GM12864 (cell line): ENCODE measurements at regions not wholly inside any gene's neighbourhood (a gene's known extent, or its start where the extent isn't known, plus 50 kb on each side); places are given as distances from the start of the nearest gene placed in this dataset.

Source experiments
- DNase-seq: peaks from one replicate; pipeline ENCODE4 v3.0.0-alpha.2; 2011; ENCODE audit warnings: low read depth
- H3K4me3 ChIP-seq: 2 replicates; pipeline ENCODE4 v1.5.1; 2011; ENCODE audit warnings: mild to moderate bottlenecking, low read depth, low read length, control low read depth
- TF ChIP-seq, protein P1 (sequence below): IDR thresholded peaks from 2 replicates; pipeline ENCODE4 v1.5.1; 2011; ENCODE audit warnings: low read depth, mild to moderate bottlenecking, moderate library complexity, low read length, control low read depth, inconsistent platforms; ENCODE audit errors: missing control alignments

DNA sequence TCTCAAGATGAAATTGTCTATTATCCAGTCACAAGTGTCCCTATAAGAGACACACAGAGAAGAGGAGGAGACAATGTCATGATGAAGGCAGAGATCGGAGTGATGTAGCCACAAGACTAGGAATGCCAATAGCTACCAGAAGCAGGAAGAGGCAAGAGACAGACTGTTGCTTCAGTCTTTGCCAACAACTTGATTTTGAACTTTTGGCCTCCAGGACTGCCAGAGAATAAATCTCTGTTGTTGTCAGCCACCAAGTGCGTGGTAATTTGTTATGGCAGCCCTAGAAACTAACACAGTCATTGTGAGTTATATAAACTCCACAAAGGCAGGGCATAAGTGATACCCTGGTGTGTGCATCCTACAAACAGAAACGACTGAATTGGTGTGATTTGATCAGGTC, 517.0 kb downstream of the BTBD3 start:
- DNase-seq: no peak
- no peak overlapping the region for H3K4me3 ChIP-seq
- TF ChIP-seq, protein P1, sequence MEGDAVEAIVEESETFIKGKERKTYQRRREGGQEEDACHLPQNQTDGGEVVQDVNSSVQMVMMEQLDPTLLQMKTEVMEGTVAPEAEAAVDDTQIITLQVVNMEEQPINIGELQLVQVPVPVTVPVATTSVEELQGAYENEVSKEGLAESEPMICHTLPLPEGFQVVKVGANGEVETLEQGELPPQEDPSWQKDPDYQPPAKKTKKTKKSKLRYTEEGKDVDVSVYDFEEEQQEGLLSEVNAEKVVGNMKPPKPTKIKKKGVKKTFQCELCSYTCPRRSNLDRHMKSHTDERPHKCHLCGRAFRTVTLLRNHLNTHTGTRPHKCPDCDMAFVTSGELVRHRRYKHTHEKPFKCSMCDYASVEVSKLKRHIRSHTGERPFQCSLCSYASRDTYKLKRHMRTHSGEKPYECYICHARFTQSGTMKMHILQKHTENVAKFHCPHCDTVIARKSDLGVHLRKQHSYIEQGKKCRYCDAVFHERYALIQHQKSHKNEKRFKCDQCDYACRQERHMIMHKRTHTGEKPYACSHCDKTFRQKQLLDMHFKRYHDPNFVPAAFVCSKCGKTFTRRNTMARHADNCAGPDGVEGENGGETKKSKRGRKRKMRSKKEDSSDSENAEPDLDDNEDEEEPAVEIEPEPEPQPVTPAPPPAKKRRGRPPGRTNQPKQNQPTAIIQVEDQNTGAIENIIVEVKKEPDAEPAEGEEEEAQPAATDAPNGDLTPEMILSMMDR: no peak

DNA sequence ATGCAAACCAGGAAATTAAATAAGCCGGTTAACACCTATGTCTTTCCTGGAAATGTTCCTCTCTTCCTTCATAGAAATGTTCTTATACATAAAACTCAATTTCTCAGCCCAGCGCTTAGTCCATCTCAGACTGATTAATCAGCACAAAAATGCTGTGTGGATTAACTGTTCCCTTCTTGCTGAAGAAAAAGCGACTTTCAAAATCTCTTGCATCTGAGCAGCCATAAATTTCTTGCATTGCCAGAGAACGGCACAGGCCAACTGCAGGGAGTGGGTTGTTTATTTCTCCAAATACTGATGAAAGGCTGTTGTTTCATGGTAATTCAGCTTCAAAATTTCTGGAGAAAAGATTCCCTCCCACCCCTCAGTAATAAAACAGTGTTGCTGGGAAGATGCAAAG, 517.6 kb downstream of the BTBD3 start:
- TF ChIP-seq, protein P1: no peak
- DNase-seq: no peak
- H3K4me3 ChIP-seq: no peak overlapping the region

DNA sequence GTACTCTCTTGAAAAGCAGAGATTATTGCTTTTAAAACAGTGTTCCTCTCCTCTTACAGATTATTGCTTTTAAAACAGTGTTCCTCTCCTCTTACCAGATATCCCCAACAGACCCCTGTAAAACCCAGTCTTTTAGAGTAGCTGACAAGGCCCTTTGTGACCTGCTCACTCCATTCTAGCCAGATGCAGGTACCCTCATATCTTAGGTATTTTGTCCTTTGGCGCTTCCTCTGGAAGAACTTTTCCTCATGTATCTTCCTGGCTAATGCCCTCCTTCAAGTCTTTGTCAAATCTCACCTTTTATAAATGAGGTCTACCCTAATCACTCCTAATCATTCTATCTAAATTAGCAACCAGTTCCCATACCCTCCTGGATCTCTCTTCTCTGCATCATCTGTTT, 536.0 kb downstream of the BTBD3 start:
- no peak overlapping the region for H3K4me3 ChIP-seq
- TF ChIP-seq, protein P1: no peak

DNA sequence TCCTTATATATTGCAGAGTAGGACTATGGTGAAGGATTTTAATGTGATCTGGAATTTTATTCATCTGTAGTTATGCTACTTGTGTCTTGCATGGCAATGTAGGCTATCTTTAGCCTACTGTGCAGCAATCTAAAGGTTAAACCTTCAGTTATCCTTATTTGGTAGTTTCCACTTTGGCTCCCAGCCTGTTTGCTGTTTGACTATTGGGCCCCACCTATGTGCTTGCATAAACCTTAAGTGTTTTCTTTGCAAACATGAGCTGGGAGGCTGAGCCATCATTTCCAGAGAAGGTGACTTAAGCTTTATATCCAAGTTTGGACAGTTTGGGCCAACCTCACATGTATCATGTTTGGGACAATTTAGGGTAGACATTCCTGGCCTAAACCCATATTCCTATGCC, 537.5 kb downstream of the BTBD3 start:
- TF ChIP-seq, protein P1: no peak
- DNase-seq: no peak
- H3K4me3 ChIP-seq: no peak overlapping the region

More for the DNA sequence above, 536.0 kb downstream of the BTBD3 start:
- DNase-seq: no peak

DNA sequence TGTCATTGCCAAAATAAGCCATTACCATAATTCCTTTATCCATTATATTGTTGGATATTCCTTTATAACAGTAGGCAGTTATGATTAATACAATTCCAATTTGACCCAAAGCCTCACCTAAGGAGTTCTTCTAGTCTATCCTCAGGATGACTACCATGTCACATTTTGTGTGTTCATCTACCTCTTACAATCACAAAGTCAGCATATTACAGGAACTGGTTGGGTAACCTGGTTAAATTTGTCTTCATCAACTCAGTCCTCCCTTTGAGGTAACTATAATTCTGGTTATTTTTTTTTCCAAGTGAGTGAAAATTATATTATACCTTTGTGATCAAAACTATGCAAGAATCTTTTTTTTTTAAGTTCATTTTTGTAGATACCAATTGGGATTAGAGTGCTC, 540.5 kb downstream of the BTBD3 start:
- no peak overlapping the region for H3K4me3 ChIP-seq
- no peak for DNase-seq
- TF ChIP-seq, protein P1: no peak

DNA sequence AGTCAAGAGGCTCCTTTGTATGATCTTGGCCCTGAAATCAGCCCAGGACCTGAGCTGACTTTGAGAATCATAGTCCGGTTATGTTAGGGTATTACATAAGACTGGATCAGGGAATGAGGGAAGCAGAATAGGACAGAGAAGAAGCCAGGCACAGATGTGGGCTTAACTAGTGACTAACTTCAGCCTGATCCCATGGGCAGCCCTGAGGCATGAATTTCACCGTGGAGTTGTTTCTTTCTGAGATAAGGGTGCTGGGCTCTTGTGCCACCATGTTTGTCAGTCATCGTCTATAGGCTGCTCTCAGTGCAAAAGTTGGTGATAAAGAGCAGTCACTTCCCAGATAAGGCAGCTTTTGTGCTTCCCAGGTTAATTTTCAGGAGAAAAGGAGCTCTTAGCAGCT, 544.7 kb upstream of the SPTLC3 start:
- no peak for DNase-seq
- TF ChIP-seq, protein P1: no peak

DNA sequence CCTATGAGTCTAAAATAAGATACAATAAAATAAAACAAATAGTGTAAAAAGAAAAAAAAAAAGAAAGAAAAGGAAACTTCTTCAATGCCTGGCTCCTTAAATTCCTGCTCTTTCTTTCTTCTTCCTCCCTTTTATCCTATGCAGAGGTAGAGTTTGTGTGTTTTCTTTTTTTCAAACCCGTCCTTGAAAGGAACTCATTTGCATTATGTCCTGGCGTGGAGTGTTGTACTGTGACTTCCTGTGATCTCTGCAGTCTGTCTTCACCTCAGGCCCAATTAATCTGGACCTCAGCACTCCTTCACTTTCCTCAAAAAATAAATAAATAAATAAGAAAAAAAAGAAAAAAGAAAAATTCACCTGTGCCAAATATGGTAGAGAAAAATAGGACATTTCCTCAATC, 541.9 kb upstream of the SPTLC3 start:
- H3K4me3 ChIP-seq: no peak overlapping the region
- TF ChIP-seq, protein P1: no peak
- no peak for DNase-seq

More for the DNA sequence above, 544.7 kb upstream of the SPTLC3 start:
- no peak overlapping the region for H3K4me3 ChIP-seq
